Peyer's patch (tissue), 4 donors: ENCODE measurements at regions not wholly inside any gene's neighbourhood (a gene's known extent, or its start where the extent isn't known, plus 50 kb on each side); places are given as distances from the start of the nearest gene placed in this dataset.

Experiments used
- CTCF ChIP-seq, 6 experiments: fragments of 450-650 bp in 4 of 6; fragments of 200-600 bp in 2 of 6; sonication (generic) in 1 of 6; IDR thresholded peaks; one replicate each; pipeline ENCODE4 v1.5.1; 2017 to 2019; ENCODE audit warnings: antibody characterized with exemption in 6 of 6, mild to moderate bottlenecking in 3 of 6, moderate library complexity in 1 of 6
- POLR2A ChIP-seq, 2 donors: fragments of 450-650 bp; IDR thresholded peaks; one replicate each; pipeline ENCODE4 v1.5.1; 2017; ENCODE audit warnings: antibody characterized with exemption in 2 of 2, mild to moderate bottlenecking in 2 of 2, moderate library complexity in 2 of 2

- no peak for TF ChIP-seq CTCF (IDR thresholded peaks at IDR 0.05)
- TF ChIP-seq POLR2A (IDR thresholded peaks at IDR 0.05) = no peak
Observed at GRCh38 chr20:60148885-60149284, 190.7 kb downstream of the CDH26 start.
